GM12878 (cell line): ENCODE measurements at regions not wholly inside any gene's neighbourhood (a gene's known extent, or its start where the extent isn't known, plus 50 kb on each side); places are given as distances from the start of the nearest gene placed in this dataset.

Experiments used
- ATAC-seq: fragments of 200-7000 bp; cut with Tn5 transposase; 3 replicates; pipeline ENCODE4 v1.9.1; 2020; ENCODE audit warnings: mild to moderate bottlenecking, moderate library complexity
- BruUV-seq: library from RNA; stranded (reverse); fragments of 400-500 nt; replicated peaks from 2 replicates; lab custom pipeline; 2021; lab: Mats Ljungman, UMichigan
- CTCF ChIA-PET: fragments of 300-600 bp; sonication (Branson Sonifier 250); formaldehyde crosslinking; extraction: SDS; loops from one replicate; lab custom pipeline; 2021; ENCODE audit warnings: inconsistent platforms; lab: Yijun Ruan, JAX
- POLR2A ChIA-PET: fragments of 350-600 bp; formaldehyde crosslinking; extraction: SDS; loops from one replicate; lab custom pipeline; 2021; ENCODE audit warnings: inconsistent platforms; lab: Charles Lee
- RAD21 ChIA-PET: fragments of 300-600 bp; sonication (Branson Sonifier 250); formaldehyde crosslinking; loops from one replicate; lab custom pipeline; 2023; ENCODE audit warnings: antibody characterized with exemption; ENCODE audit not compliant: unreplicated experiment; lab: Charles Lee
- SMC1A ChIA-PET: fragments of 300-600 bp; sonication (Branson Sonifier 250); formaldehyde crosslinking; loops from one replicate; lab custom pipeline; 2023; ENCODE audit not compliant: unreplicated experiment, uncharacterized antibody; lab: Charles Lee
- DNase-seq: peaks from one replicate; pipeline ENCODE4 v3.0.0-alpha.2; 2011; ENCODE audit warnings: low read depth, low spot score
- FAIRE-seq: peaks from 3 replicates; lab custom pipeline; 2011; peaks lifted over from hg19 to GRCh38; lab: Jason Lieb, UNC
- H2AFZ ChIP-seq: 2 replicates; pipeline ENCODE4 v1.6.0; 2011; ENCODE audit warnings: low read depth, low read length, control low read depth; ENCODE audit not compliant: control insufficient read depth
- H3K27ac ChIP-seq: 2 replicates; pipeline ENCODE4 v1.5.1; 2011; ENCODE audit warnings: control low read depth; ENCODE audit not compliant: control insufficient read depth, insufficient read depth
- H3K27me3 ChIP-seq, 2 experiments: replicated peaks in 1 of 2; 2 replicates each; pipeline versions ENCODE4 v1.6.0 to v1.6.1; 2011; ENCODE audit warnings: low read length in 1 of 2; ENCODE audit not compliant: control insufficient read depth in 2 of 2, insufficient read depth in 2 of 2
- H3K36me3 ChIP-seq, 2 experiments: 2 replicates each; pipeline ENCODE4 v1.5.1; 2011; ENCODE audit warnings: low read length in 1 of 2; ENCODE audit not compliant: control insufficient read depth in 2 of 2, insufficient read depth in 2 of 2
- H3K4me1 ChIP-seq: 2 replicates; pipeline ENCODE4 v1.6.1; 2011; ENCODE audit warnings: mild to moderate bottlenecking, low read length, moderate library complexity, mixed read lengths; ENCODE audit not compliant: control insufficient read depth, insufficient read depth
- H3K4me2 ChIP-seq: 2 replicates; pipeline ENCODE4 v1.6.0; 2011; ENCODE audit warnings: control low read depth; ENCODE audit not compliant: control insufficient read depth, insufficient read depth
- H3K4me3 ChIP-seq: fragments of 200-600 bp; sonication (generic); 2 replicates; pipeline ENCODE4 v1.5.1; 2016
- H3K79me2 ChIP-seq: 2 replicates; pipeline ENCODE4 v1.6.0; 2011; ENCODE audit warnings: low read length; ENCODE audit not compliant: control insufficient read depth, insufficient read depth
- H3K9ac ChIP-seq: 2 replicates; pipeline ENCODE4 v1.8.0; 2011; ENCODE audit warnings: low read length, control low read depth, mixed read lengths; ENCODE audit not compliant: control insufficient read depth, insufficient read depth
- H3K9me3 ChIP-seq: replicated peaks from 3 replicates; pipeline ENCODE4 v1.5.1; 2011; ENCODE audit warnings: mild to moderate bottlenecking, low read length; ENCODE audit not compliant: control insufficient read depth, insufficient read depth
- H4K20me1 ChIP-seq: 2 replicates; pipeline ENCODE4 v1.6.0; 2011; ENCODE audit not compliant: control insufficient read depth, insufficient read depth
- BCL11A ChIP-seq: IDR thresholded peaks from 2 replicates; pipeline ENCODE4 v1.6.1; 2011; ENCODE audit warnings: low read depth, low read length
- CBFB ChIP-seq: IDR thresholded peaks from 2 replicates; pipeline ENCODE4 v1.6.1; 2016; ENCODE audit warnings: antibody characterized with exemption, low read depth
- CREB1 ChIP-seq: IDR thresholded peaks from 2 replicates; pipeline ENCODE4 v1.6.1; 2012; ENCODE audit warnings: low read depth, mild to moderate bottlenecking, inconsistent platforms
- KDM1A ChIP-seq: fragments of 200-600 bp; sonication (generic); IDR thresholded peaks from 2 replicates; pipeline ENCODE4 v1.6.1; 2016; ENCODE audit warnings: borderline replicate concordance
- MXI1 ChIP-seq: fragments of 150-350 bp; IDR thresholded peaks from 2 replicates; pipeline ENCODE4 v1.6.1; 2011; ENCODE audit warnings: low read depth, mild to moderate bottlenecking, inconsistent platforms, low read length, improper control_type of control experiment
- RUNX3 ChIP-seq: IDR thresholded peaks from 2 replicates; pipeline ENCODE4 v1.6.1; 2012; ENCODE audit warnings: low read length, inconsistent platforms
- TCF3 ChIP-seq: IDR thresholded peaks from 2 replicates; pipeline ENCODE4 v1.6.1; 2012; ENCODE audit warnings: low read depth, mild to moderate bottlenecking, low read length, borderline replicate concordance; ENCODE audit not compliant: insufficient read depth
- WGBS: methylation state at CpG from one replicate; pipeline ENCODE4 v1.1.6; 2016; ENCODE audit warnings: low lambda C conversion rate; ENCODE audit not compliant: insufficient replicate concordance, insufficient coverage; ENCODE audit errors: missing lambda C conversion rate; 5-methylcytosine and 5-hydroxymethylcytosine counted together
- in situ Hi-C: fragments of 300-500 bp; cut with MboI; formaldehyde crosslinking; loops from 9 replicates; pipeline ENCODE4 v1.14.3; 2018; ENCODE audit warnings: mixed read lengths
- intact Hi-C: fragments of 100-400 bp; cut with micrococcal nuclease; formaldehyde crosslinking; loops from one replicate; pipeline ENCODE4 v1.14.2; 2022; ENCODE audit not compliant: unreplicated experiment
- TF ChIP-seq, protein P1 (sequence below): fragments of 450-650 bp; IDR thresholded peaks from 2 replicates; pipeline ENCODE4 v1.6.1; 2018; ENCODE audit warnings: mild to moderate bottlenecking, low read depth, moderate library complexity; ENCODE audit not compliant: partially characterized antibody
- TF ChIP-seq, protein P2 (sequence below), 3 experiments: IDR thresholded peaks in 2 of 3; conservative IDR thresholded peaks in 1 of 3; 2 replicates each; pipeline ENCODE4 v1.5.1; 2011; ENCODE audit warnings: low read depth in 3 of 3, low read length in 3 of 3, mild to moderate bottlenecking in 3 of 3, control low read depth in 2 of 3, moderate library complexity in 2 of 3, inconsistent platforms in 1 of 3, mixed read lengths in 1 of 3; ENCODE audit not compliant: control insufficient read depth in 2 of 3, insufficient read depth in 1 of 3; ENCODE audit errors: extremely low read depth in 1 of 3
- TF ChIP-seq, protein P3 (sequence below): fragments of 450-650 bp; IDR thresholded peaks from 2 replicates; pipeline ENCODE4 v1.6.1; 2017; ENCODE audit warnings: mild to moderate bottlenecking
- TF ChIP-seq, protein P4 (sequence below): IDR thresholded peaks from 2 replicates; pipeline ENCODE4 v1.6.1; 2012; ENCODE audit warnings: improper control_type of control experiment, low read depth, low read length; ENCODE audit not compliant: insufficient replicate concordance
- TF ChIP-seq, protein P5 (sequence below): IDR thresholded peaks from 2 replicates; pipeline ENCODE4 v1.6.1; 2011; ENCODE audit warnings: low read depth, mild to moderate bottlenecking, low read length, moderate library complexity, borderline replicate concordance; ENCODE audit errors: extremely low read depth

DNA sequence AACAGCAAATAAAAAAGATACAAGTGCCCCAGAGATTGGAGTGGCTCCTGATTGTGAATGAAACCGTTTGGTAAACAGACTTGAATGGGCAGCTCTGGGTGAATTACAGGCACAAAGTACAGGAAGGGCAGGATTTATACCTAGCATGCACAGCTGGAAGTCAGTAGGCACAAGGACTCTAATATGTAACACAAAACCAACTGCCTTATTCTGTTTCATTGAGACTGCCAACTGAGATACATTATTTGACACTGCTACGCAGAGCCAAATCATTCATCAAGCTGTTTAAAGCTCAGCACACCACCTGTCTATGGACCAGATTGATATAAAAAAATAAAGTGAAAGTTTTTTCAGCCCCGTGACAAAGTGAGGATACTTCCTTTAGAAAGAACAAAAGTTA lies 541.2 kb downstream of the NUP35 start:
- POLR2A ChIA-PET = no interaction called here
- Histone ChIP-seq H3K9ac (no peak overlapping the region), H3K4me3 (no peak overlapping the region), H3K4me1 (no peaks in the 10 kb centered on the region), H3K27me3 (no peaks in the 10 kb centered on the region), H3K36me3 (no peaks in the 10 kb centered on the region), H2AFZ (no peak overlapping the region), H3K27ac (no peak overlapping the region), H3K9me3 (no peaks in the 10 kb centered on the region), H3K79me2 (no peaks in the 10 kb centered on the region), H3K4me2 (no peak overlapping the region), H4K20me1 (no peaks in the 10 kb centered on the region)
- CTCF ChIA-PET = no interaction called here
- DNase-seq (no peak), FAIRE-seq (no peak), ATAC-seq (no peak)
- SMC1A ChIA-PET = no interaction called here
- in situ Hi-C loops (no loop called here), intact Hi-C loops (no loop called here)
- 30% methylated on average over 3 of the region's 3 CpGs for WGBS
- RAD21 ChIA-PET = no interaction called here
- no TSS peak for BruUV-seq
- TF ChIP-seq CREB1 (no peak), BCL11A (no peak), TCF3 (no peak), KDM1A (no peak), RUNX3 (no peak), CBFB (no peak), MXI1 (no peak)
- TF ChIP-seq, protein P1, sequence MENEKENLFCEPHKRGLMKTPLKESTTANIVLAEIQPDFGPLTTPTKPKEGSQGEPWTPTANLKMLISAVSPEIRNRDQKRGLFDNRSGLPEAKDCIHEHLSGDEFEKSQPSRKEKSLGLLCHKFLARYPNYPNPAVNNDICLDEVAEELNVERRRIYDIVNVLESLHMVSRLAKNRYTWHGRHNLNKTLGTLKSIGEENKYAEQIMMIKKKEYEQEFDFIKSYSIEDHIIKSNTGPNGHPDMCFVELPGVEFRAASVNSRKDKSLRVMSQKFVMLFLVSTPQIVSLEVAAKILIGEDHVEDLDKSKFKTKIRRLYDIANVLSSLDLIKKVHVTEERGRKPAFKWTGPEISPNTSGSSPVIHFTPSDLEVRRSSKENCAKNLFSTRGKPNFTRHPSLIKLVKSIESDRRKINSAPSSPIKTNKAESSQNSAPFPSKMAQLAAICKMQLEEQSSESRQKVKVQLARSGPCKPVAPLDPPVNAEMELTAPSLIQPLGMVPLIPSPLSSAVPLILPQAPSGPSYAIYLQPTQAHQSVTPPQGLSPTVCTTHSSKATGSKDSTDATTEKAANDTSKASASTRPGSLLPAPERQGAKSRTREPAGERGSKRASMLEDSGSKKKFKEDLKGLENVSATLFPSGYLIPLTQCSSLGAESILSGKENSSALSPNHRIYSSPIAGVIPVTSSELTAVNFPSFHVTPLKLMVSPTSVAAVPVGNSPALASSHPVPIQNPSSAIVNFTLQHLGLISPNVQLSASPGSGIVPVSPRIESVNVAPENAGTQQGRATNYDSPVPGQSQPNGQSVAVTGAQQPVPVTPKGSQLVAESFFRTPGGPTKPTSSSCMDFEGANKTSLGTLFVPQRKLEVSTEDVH = no peak
- TF ChIP-seq, protein P2, sequence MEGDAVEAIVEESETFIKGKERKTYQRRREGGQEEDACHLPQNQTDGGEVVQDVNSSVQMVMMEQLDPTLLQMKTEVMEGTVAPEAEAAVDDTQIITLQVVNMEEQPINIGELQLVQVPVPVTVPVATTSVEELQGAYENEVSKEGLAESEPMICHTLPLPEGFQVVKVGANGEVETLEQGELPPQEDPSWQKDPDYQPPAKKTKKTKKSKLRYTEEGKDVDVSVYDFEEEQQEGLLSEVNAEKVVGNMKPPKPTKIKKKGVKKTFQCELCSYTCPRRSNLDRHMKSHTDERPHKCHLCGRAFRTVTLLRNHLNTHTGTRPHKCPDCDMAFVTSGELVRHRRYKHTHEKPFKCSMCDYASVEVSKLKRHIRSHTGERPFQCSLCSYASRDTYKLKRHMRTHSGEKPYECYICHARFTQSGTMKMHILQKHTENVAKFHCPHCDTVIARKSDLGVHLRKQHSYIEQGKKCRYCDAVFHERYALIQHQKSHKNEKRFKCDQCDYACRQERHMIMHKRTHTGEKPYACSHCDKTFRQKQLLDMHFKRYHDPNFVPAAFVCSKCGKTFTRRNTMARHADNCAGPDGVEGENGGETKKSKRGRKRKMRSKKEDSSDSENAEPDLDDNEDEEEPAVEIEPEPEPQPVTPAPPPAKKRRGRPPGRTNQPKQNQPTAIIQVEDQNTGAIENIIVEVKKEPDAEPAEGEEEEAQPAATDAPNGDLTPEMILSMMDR (IDR thresholded peaks at IDR 0.05 in 2 of 3, conservative IDR thresholded peaks at IDR 0.05 in 1 of 3; ENCODE audit: control insufficient read depth in 2 of 3, extremely low read depth in 1 of 3, insufficient read depth in 1 of 3, low read depth in 3 of 3, low read length in 3 of 3) = no peak
- TF ChIP-seq, protein P3, sequence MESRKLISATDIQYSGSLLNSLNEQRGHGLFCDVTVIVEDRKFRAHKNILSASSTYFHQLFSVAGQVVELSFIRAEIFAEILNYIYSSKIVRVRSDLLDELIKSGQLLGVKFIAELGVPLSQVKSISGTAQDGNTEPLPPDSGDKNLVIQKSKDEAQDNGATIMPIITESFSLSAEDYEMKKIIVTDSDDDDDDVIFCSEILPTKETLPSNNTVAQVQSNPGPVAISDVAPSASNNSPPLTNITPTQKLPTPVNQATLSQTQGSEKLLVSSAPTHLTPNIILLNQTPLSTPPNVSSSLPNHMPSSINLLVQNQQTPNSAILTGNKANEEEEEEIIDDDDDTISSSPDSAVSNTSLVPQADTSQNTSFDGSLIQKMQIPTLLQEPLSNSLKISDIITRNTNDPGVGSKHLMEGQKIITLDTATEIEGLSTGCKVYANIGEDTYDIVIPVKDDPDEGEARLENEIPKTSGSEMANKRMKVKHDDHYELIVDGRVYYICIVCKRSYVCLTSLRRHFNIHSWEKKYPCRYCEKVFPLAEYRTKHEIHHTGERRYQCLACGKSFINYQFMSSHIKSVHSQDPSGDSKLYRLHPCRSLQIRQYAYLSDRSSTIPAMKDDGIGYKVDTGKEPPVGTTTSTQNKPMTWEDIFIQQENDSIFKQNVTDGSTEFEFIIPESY = no peak
- TF ChIP-seq, protein P4, sequence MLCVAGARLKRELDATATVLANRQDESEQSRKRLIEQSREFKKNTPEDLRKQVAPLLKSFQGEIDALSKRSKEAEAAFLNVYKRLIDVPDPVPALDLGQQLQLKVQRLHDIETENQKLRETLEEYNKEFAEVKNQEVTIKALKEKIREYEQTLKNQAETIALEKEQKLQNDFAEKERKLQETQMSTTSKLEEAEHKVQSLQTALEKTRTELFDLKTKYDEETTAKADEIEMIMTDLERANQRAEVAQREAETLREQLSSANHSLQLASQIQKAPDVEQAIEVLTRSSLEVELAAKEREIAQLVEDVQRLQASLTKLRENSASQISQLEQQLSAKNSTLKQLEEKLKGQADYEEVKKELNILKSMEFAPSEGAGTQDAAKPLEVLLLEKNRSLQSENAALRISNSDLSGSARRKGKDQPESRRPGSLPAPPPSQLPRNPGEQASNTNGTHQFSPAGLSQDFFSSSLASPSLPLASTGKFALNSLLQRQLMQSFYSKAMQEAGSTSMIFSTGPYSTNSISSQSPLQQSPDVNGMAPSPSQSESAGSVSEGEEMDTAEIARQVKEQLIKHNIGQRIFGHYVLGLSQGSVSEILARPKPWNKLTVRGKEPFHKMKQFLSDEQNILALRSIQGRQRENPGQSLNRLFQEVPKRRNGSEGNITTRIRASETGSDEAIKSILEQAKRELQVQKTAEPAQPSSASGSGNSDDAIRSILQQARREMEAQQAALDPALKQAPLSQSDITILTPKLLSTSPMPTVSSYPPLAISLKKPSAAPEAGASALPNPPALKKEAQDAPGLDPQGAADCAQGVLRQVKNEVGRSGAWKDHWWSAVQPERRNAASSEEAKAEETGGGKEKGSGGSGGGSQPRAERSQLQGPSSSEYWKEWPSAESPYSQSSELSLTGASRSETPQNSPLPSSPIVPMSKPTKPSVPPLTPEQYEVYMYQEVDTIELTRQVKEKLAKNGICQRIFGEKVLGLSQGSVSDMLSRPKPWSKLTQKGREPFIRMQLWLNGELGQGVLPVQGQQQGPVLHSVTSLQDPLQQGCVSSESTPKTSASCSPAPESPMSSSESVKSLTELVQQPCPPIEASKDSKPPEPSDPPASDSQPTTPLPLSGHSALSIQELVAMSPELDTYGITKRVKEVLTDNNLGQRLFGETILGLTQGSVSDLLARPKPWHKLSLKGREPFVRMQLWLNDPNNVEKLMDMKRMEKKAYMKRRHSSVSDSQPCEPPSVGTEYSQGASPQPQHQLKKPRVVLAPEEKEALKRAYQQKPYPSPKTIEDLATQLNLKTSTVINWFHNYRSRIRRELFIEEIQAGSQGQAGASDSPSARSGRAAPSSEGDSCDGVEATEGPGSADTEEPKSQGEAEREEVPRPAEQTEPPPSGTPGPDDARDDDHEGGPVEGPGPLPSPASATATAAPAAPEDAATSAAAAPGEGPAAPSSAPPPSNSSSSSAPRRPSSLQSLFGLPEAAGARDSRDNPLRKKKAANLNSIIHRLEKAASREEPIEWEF = no peak
- TF ChIP-seq, protein P5, sequence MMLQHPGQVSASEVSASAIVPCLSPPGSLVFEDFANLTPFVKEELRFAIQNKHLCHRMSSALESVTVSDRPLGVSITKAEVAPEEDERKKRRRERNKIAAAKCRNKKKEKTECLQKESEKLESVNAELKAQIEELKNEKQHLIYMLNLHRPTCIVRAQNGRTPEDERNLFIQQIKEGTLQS = no peak
